ENCODE measurements at regions not wholly inside any gene's neighbourhood (a gene's known extent, or its start where the extent isn't known, plus 50 kb on each side); places are given as distances from the start of the nearest gene placed in this dataset.

- Histone ChIP-seq H3K27me3 (ENCODE audit: control insufficient read depth, low read length) (0 out of 2 replicates have a peak, but pooled peaks cover 2% of the 10 kb centered on the region), H3K4me2 (ENCODE audit: low read length) (no peak overlapping the region), H3K36me3 (ENCODE audit: control insufficient read depth, low read length) (no peaks in the 10 kb centered on the region), H3K79me2 (ENCODE audit: control insufficient read depth, low read length) (no peaks in the 10 kb centered on the region), H3K4me1 (ENCODE audit: control insufficient read depth, low read length) (no peaks in the 10 kb centered on the region), H4K20me1 (ENCODE audit: control insufficient read depth, insufficient read depth, low read depth, low read length) (no peaks in the 10 kb centered on the region), H3F3A (ENCODE audit: control insufficient read depth, insufficient read depth) (no peaks in the 10 kb centered on the region), H3K27ac (ENCODE audit: low read depth, low read length) (no peak overlapping the region), H3K9me3 (ENCODE audit: control insufficient read depth, insufficient read depth, low read length) (no peaks in the 10 kb centered on the region), H3K4me3 (ENCODE audit: low read length) (no peak overlapping the region), H3K9me2 (replicated peaks; ENCODE audit: control insufficient read depth, low read length) (no peaks in the 10 kb centered on the region)
- TF ChIP-seq, protein P1, sequence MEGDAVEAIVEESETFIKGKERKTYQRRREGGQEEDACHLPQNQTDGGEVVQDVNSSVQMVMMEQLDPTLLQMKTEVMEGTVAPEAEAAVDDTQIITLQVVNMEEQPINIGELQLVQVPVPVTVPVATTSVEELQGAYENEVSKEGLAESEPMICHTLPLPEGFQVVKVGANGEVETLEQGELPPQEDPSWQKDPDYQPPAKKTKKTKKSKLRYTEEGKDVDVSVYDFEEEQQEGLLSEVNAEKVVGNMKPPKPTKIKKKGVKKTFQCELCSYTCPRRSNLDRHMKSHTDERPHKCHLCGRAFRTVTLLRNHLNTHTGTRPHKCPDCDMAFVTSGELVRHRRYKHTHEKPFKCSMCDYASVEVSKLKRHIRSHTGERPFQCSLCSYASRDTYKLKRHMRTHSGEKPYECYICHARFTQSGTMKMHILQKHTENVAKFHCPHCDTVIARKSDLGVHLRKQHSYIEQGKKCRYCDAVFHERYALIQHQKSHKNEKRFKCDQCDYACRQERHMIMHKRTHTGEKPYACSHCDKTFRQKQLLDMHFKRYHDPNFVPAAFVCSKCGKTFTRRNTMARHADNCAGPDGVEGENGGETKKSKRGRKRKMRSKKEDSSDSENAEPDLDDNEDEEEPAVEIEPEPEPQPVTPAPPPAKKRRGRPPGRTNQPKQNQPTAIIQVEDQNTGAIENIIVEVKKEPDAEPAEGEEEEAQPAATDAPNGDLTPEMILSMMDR (IDR thresholded peaks at IDR 0.05; ENCODE audit: low read depth, low read length, poor library complexity, severe bottlenecking): no peak
- no peak for TF ChIP-seq EZH2phosphoT487 (IDR thresholded peaks at IDR 0.05; ENCODE audit: borderline replicate concordance, low read length)
Measured at GRCh38 chr15:69845159-69845558, 252.6 kb downstream of the TLE3 start.

- no peak for TF ChIP-seq EZH2phosphoT487 (IDR thresholded peaks at IDR 0.05; ENCODE audit: borderline replicate concordance, low read length)
- TF ChIP-seq, protein P1 (IDR thresholded peaks at IDR 0.05; ENCODE audit: low read depth, low read length, poor library complexity, severe bottlenecking): no peak
- no peak overlapping the region for H3K27ac ChIP-seq (ENCODE audit: low read depth, low read length)
Measured at GRCh38 chr15:69847625-69848024, 250.1 kb downstream of the TLE3 start.

GRCh38 chr15:69848096-69848495 lies 249.6 kb downstream of the TLE3 start:
- Histone ChIP-seq H3F3A (ENCODE audit: control insufficient read depth, insufficient read depth) (no peaks in the 10 kb centered on the region), H3K9me3 (ENCODE audit: control insufficient read depth, insufficient read depth, low read length) (peaks cover 4% of the 10 kb centered on the region), H3K4me2 (ENCODE audit: low read length) (no peak overlapping the region), H3K4me3 (ENCODE audit: low read length) (no peak overlapping the region), H3K36me3 (ENCODE audit: control insufficient read depth, low read length) (no peaks in the 10 kb centered on the region), H4K20me1 (ENCODE audit: control insufficient read depth, insufficient read depth, low read depth, low read length) (no peaks in the 10 kb centered on the region), H3K27ac (ENCODE audit: low read depth, low read length) (no peak overlapping the region), H3K27me3 (ENCODE audit: control insufficient read depth, low read length) (0 out of 2 replicates have a peak, but pooled peaks cover 2% of the 10 kb centered on the region), H3K79me2 (ENCODE audit: control insufficient read depth, low read length) (no peaks in the 10 kb centered on the region), H3K4me1 (ENCODE audit: control insufficient read depth, low read length) (peaks cover 17% of the 10 kb centered on the region), H3K9me2 (replicated peaks; ENCODE audit: control insufficient read depth, low read length) (no peaks in the 10 kb centered on the region)
- TF ChIP-seq, protein P1 (IDR thresholded peaks at IDR 0.05; ENCODE audit: low read depth, low read length, poor library complexity, severe bottlenecking): no peak
- TF ChIP-seq EZH2phosphoT487 (IDR thresholded peaks at IDR 0.05; ENCODE audit: borderline replicate concordance, low read length): no peak

More at GRCh38 chr15:69847625-69848024, 250.1 kb downstream of the TLE3 start:
- Histone ChIP-seq H3K9me2 (replicated peaks; ENCODE audit: control insufficient read depth, low read length) (no peaks in the 10 kb centered on the region), H3K36me3 (ENCODE audit: control insufficient read depth, low read length) (no peaks in the 10 kb centered on the region), H3K4me2 (ENCODE audit: low read length) (no peak overlapping the region), H3K9me3 (ENCODE audit: control insufficient read depth, insufficient read depth, low read length) (no peaks in the 10 kb centered on the region; the same call in 1 of the 2 replicates), H3F3A (ENCODE audit: control insufficient read depth, insufficient read depth) (no peaks in the 10 kb centered on the region), H3K79me2 (ENCODE audit: control insufficient read depth, low read length) (no peaks in the 10 kb centered on the region), H4K20me1 (ENCODE audit: control insufficient read depth, insufficient read depth, low read depth, low read length) (no peaks in the 10 kb centered on the region), H3K4me3 (ENCODE audit: low read length) (no peak overlapping the region), H3K27me3 (ENCODE audit: control insufficient read depth, low read length) (0 out of 2 replicates have a peak, but pooled peaks cover 2% of the 10 kb centered on the region), H3K4me1 (ENCODE audit: control insufficient read depth, low read length) (peaks cover 13% of the 10 kb centered on the region)

Data from DOHH2 (cell line).